ENCODE measurements at regions not wholly inside any gene's neighbourhood (a gene's known extent, or its start where the extent isn't known, plus 50 kb on each side); places are given as distances from the start of the nearest gene placed in this dataset.
"Not testable (repeated sequence)": the region's sequence is repeated elsewhere in the genome, so short reads cannot be mapped to it uniquely, and the experiment has no call there.

DNA sequence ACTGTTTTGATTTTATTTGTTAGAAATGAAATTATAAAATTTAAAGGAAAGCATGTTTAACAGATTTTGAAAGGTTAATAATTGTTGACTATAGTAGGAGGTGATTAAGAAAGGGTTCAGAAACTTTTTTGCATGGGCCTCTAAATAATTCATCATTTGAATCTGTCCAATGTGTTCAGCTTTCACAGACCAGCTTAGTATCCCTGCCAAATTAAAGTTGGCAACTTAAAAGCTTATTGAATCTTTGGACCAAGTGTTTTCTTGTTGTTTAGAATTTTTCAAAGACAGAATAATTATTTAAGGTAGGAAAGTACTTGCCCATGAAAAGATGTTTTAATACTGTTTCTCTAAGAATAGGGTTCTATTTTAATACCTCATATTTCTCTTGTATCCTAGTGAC is 466.0 kb downstream of the GJA1 start:
- no peak for DNase-seq (ENCODE audit: extremely low read depth, low read depth, low spot score)

DNA sequence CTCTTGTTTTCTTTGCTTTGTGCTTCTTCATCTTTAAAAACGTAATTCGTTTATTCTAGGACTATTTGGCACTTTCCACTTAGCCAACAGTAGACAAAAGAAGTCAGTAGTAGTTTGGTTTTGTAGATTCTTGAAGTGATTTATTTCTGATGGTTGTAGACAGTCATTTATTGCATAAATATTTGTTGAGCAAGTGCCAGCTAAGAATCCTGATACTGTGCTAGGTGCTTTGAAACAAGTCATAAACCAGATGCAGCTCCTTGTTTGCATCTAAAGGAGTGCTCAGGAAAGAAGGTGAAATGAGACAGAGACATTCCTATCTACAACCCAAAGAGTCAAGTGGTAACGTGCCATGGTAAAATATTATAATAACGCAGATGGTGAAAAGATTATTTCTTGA is 469.1 kb downstream of the GJA1 start:
- DNase-seq (ENCODE audit: extremely low read depth, low read depth, low spot score) = no peak

DNA sequence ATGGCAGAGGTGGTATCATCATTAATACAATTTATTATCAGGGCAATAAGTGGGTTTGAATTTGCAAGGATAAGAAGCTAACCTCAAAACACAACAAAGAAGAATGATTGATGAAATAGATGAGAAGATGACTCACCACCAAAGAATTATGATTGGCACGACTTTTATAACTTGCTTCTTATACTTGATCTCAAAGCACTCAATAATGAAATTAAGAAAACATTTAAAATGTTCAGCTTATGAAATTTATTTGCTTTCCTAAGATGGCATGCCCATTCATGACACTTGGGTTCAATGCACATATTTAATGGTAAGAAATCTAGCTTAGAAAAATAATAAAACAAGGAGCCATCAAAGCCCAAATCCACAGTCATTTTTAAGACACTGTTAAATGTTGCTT is 477.5 kb downstream of the GJA1 start:
- DNase-seq (ENCODE audit: extremely low read depth, low read depth, low spot score) = no peak

DNA sequence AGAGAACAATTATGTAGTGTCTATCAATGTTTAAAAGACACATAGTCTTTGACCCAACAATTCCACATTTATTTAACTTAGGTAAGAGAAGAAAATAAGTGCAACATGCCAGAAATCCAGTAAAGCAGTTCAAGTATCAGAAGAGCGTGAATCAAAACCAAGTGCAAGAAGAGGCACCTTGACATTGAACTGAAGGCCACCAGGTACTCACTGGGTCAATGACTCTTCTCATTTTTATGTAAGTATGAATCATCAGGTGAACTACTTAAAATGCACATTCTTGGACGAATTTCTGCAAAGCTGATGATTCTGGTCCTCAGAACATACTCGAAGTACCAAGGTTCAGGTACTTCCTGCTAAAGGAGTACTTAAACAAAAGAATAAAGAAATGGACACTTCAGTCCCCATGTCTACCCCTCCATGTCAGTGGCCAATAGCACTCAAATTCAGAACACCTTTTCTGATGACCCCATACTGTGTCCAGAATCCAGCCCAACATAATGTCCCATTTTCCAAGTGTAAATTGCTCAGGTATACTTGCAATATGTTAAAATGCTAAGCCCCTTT is 481.9 kb downstream of the GJA1 start:
- no peak for DNase-seq (ENCODE audit: extremely low read depth, low read depth, low spot score)

DNA sequence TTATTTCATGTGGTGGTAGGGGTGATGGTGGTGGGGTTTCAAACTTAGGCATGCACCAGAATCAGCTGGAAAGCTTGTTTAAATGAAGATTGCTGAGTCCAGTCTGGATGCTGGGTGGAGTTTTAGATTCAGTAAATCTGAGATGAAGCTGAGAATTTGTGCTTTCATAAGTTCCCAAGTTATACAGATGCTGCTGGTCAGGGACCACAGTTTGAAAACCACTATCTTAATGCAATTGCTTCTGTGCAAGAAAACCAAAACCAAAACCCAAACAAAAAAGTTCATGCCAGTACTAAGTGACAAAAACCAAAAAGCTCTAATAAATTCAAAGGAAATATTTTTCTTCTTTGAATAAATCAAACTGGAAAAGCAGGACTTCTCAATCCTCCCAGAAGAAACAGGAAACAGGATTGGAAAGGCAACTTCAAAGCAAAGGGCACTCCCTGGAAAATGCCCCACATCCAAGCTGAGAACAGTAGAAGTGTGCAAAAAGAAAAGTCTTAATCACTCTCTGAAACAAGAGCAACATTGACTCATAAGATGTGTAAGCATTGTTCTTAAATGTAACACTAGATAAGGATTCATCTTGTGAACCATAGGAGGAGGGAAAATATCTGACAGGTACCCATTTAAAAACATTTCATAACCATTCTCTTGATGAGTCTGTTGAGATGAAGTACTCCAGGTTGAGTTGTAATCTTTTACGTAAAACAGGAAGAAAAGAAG is 481.5 kb upstream of the HSF2 start:
- DNase-seq (ENCODE audit: extremely low read depth, low read depth, low spot score) = no peak

DNA sequence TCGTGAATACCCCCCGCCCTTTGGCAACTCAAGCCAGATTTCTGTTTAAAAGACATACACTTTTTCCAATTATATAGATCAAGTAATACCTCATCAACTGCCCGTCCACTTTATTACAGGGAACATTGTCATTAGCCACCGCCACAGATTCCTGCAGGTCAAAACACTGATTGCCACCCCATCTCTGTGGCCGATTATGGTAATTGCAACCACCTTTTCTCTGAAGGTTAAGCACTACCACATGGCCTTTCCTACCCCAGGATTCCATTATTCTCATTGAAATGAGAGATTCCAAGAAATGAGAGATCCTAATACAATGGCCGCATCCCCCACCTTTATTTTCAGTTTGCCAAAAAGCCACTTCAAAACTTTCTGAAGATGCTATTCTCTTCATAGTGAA is 478.8 kb upstream of the HSF2 start:
- DNase-seq (ENCODE audit: extremely low read depth, low read depth, low spot score) = no peak

DNA sequence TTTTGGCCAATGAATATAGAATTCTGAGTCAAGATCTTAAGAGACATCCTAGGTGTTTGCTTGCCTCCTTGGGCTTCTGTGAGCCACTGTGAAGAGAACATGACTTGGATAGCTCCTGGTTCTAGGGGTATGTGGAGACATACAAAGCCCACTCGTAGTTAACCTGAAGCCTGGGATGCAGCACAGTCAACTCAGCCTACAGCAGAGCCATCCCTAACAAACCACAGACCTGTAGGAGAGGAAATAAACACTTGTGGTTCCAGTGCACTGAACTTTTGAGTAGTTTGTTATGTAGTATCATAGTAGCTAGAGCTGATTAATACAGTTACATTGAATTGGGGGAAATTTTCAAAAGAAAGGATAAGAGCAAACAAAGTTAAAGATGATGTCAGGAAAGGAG is 474.4 kb upstream of the HSF2 start:
- no peak for DNase-seq (ENCODE audit: extremely low read depth, low read depth, low spot score)

DNA sequence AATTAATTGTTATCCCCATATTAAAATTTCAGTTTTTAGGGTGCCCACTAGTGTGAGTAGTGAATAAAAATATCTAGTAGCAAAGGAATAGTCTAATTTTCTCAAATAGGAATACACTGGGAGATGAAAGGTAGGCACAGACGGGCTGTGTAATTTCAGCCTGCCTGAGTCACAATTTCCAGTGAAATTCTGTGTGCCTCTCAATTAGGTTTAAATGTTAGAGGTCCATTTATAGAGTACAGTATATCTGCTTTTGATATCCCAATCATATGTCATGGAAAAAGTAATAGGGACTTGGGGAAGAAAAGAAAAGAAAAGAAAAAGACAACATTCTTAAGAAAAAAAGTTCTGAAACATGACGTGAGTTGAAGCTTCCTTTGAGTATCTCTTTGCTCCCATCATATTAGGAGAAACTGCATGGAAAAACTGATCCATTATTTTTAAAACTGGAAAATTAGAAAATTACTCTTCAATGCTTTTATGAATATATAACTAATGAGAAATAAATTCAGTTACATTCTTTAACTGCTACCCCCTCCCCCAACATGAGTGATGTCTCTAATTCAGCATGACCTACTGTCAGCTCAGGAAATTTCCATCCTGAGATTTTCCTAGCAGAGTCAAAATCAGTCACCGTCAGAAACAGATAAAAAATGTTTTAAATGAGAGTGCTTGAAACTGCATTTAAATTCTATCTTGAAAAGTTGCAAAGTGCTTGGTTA is 473.8 kb upstream of the HSF2 start:
- no peak for DNase-seq (ENCODE audit: extremely low read depth, low read depth, low spot score)

DNA sequence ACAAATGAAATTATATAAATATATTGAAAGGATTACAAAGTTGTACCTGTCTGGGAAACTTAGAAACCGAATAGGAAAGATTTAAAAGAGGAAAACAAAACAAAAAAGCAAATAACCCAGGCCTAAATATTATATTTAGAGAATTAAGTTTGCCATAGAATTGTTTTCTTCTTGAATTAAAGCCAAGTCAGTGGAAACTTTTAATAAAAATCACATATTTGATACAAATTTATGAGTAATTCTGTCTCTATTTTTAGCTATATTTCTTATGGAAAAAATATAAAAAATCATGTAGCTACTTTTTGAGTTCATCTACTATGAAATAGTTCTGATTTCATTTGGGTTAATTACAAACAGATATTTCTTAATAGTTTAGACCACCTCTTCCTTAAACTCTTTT is 470.2 kb upstream of the HSF2 start:
- DNase-seq (ENCODE audit: extremely low read depth, low read depth, low spot score) = no peak

DNA sequence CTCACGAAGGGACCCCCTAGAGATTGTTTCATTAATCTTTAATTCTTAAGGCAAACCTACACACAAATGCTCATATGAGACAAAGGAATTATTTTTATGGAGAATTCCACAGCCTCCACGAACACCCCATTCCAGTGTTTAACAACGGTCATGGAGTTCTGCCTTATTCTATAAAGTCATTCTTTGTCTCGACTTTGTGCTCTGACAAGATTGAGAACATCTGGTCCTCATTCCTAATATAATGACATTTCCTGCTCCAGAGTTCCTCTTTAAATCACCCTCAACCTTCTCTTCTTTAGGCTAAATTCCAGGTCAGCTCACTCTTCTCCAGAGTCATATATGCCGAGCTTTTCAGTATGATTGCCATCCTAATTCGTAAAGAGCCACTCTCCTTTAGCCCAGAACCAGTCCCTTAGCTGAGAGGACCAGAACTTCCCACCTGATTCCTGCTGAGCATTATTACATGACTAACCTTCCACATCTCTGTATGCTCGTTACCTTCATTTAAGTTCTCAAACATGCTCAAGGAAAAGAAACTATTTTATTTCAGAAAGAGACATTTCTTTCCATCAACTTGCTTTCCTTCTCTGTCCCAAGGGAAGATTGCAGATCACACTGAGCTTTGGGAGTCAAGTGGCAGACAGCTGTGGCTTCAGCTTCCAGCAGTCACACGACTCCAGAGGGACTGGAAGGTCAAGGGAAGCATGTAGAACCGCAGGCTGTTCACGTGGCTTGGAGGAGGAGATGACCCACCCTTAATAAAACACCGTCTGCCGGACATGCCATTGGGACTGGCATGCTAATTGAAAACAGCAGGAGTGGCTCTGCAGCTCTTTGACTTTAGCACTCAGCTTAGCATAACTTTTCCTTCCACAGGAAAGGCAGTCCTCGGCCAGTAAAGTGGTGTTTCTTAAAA is 467.1 kb upstream of the HSF2 start:
- no peak for DNase-seq (ENCODE audit: extremely low read depth, low read depth, low spot score)

DNA sequence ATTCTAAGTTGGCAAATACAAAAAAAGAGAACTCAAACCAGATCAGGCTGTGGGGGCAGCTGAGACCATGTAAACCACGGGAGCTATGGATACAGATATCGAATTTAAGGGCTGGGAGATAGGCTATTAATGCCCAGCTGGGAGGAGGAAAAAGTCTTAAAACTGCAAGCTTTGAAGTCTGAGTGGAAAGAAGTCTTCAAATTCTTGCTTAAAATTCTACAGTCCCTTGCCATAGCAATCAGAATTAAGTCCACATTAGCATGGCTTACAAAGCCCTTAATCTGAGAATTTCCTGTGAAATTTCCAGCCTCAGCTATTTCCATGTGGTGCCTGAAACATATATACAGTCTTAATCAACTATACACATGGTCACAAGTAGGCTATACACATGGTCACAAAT is 465.0 kb upstream of the HSF2 start:
- DNase-seq (ENCODE audit: extremely low read depth, low read depth, low spot score) = no peak

DNA sequence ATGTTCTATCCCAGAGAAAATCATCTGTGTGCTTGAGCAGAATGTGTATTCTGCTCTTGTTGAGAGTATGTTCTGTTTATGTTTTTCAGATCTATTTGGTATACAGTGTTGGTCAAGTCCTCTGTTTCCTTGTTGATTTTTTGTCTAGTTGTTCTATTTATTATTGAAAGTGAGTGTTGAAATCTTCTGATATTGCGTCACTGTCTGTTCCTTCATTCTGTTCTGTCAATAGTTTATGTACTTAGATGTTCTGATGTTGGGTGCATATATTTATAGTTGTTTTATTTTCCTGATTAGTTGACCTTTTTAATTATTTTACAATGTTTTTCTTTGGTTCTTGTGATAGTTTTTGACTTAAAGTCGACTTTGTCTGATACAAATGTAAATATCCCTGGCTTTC is 458.7 kb upstream of the HSF2 start:
- DNase-seq (ENCODE audit: extremely low read depth, low read depth, low spot score) = no peak

DNA sequence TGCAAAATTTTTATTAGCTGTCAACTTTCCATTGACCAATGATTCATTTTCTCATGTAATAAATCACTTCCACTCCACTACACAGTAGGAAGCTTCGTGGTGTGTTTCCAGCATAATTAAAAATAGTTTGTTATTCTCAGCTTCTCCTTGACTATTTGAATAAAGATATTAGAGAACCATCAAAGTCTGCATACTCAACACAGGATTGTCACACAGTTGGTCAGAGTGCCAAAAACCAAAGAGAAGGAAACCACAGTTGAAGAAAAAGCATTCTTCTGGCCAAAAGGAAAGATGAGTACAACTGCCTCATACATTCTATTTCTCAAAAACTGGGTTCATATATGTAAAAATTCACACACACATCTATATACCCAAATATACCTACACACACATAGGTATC is 455.1 kb upstream of the HSF2 start:
- DNase-seq (ENCODE audit: extremely low read depth, low read depth, low spot score) = no peak

DNA sequence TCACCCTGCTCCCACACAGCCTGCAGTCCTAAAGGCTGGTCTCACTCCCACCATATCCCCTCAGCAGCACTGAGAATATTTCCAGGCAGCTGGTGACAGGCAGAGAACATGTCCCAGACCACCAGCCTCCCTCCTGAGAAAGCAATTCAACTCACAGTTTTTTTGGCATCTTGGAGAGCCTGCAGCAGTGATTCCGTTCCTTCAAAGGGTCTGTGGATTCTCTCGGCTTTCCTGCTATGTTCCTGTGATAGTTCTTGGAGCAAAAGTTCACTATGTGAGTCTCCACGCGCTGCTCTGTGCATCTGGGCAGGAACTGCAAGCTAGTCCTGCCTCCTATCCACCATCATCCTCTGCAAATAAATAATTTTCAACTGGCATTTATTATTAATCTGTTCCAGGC is 448.3 kb upstream of the HSF2 start:
- no peak for DNase-seq (ENCODE audit: extremely low read depth, low read depth, low spot score)

DNA sequence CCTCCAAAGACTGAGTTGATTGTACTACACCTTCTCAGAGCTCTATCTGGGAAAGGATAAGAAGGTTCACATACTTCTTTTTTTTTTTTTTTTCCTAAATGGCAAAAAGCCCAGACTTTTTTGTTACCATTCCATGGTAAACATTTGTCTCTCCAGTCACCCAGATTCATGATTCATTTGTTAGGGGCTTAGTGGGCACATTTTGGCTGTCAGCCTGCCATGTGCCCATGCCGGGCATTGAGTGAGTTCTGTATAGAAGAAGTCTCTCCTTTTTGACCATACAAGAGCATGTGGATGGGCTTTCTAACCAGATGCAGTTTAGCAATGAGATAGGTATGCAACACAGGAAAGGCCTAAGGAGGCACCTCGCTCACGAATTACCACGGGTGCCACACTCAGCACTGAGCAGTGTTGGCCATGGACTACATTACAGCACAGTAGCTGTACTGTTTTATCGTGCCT is 447.5 kb upstream of the HSF2 start:
- DNase-seq (ENCODE audit: extremely low read depth, low read depth, low spot score) = no peak

DNA sequence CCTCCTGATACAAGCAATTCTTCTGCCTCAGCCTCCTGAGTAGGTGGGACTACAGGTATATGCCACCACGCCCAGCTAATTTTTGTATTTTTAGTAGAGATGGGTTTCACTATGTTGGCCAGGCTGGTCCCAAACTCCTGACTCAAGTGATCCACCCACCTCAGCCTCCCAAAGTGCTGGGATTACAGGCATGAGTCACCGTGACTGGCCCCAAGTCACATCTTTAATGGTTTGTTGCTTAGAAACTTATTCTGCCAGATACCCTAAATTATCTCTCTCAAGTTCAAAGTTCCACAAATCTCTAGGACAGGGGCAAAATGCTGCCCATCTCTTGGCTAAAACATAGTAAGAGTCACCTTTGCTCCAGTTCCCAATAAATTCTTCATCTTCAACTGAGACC is 444.1 kb upstream of the HSF2 start:
- not testable (repeated sequence) for DNase-seq (ENCODE audit: extremely low read depth, low read depth, low spot score)

DNA sequence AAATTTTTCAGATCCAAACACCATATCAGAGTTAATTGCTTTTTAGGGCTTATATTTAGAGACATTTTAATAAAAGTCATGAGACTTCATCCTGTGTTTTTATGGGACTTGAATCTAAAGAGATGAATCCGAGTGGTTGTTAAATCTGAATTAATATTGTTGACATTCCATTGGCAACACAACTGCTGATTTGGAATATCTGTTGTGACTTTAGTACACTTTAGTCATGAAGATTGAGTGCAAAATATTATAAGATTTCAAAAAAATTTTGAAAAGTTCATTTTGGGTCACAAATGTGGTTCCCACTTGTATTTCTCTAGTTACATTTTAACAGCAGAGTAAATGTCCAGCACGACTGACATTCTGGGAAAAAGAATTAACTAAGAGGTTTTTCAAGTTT is 442.7 kb upstream of the HSF2 start:
- DNase-seq (ENCODE audit: extremely low read depth, low read depth, low spot score) = no peak

DNA sequence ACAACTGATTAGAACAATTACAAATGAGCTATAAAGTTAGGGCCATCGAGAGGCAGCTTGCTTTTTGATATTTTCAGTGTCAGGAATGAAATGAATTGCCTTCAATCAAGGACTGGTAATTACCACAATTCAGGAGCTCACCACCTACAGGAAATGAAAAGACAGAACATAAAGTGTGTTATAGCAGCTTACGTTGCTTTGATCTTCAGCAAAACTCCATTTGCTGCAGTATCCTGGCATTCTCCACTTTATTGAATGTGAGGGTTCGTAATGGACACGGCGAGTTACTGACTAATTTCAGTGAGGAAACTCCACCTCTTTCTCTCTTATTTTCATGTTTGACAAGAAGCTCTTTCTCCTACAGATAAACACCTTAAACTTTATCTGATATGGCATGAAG is 440.0 kb upstream of the HSF2 start:
- no peak for DNase-seq (ENCODE audit: extremely low read depth, low read depth, low spot score)

DNA sequence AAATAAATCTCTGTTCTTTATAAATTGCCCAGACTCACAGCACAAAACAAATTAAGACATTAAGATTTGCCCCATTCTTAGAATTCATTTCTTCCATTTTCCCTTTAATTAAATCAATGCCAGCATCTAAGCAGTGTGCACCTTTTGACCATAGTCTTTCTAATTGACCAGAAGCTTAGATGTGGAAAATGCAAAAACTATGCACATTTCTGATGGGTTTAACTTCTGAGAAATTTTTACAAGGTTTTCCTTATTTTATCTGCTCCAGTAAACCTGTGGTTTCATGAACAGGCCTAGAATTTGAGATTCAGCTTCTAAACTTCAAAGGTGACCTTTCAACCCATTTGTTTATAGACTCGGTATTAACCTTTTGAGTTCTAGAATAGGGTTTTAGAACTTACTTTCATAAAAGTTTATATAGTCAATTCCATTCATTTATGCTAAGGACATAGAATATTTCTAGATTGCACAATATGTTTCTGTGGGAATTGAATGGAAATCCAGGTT is 437.8 kb upstream of the HSF2 start:
- no peak for DNase-seq (ENCODE audit: extremely low read depth, low read depth, low spot score)

DNA sequence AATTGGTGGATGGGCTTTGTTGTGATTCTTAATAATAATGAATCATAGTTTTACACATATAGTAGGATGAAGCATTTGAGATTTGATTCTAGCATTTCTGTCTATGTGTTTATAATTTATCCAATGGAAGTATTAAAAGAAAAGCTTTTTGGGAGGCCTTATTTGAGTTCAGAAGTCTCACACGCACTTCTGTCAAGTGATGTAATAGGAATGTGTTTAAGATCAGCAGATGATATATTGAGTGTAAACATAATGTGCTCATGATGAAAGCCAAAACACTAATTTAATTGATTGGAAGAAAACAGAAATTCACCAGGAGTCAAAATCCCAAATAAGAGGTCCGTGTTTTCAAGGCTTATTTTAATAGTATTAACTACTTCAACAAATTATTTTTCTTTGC is 435.6 kb upstream of the HSF2 start:
- DNase-seq (ENCODE audit: extremely low read depth, low read depth, low spot score) = no peak

DNA sequence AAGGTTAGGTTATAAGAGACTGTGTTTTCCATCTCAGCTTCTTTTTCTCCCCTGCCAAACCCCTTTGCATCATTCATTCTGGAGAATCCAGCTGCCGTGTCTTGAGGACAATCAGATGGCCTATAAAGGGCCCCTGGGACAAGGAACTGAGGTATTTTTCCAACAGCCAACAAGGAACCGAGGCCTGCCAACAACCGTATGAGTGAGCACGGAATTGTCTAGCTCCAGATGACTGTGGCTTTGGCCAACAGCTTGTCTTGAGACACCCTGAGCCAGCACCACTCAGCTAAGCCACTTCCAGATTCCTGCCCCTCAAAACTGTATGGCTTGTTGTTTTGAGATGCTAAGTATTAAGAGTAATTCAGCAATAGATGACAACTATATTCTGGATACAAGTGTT is 433.7 kb upstream of the HSF2 start:
- DNase-seq (ENCODE audit: extremely low read depth, low read depth, low spot score) = no peak
